ENCODE measurements at regions not wholly inside any gene's neighbourhood (a gene's known extent, or its start where the extent isn't known, plus 50 kb on each side); places are given as distances from the start of the nearest gene placed in this dataset.

- no peak for DNase-seq (ENCODE audit: low read depth in 2 of 2)
- Histone ChIP-seq H3K4me3 (replicated peaks in 1 of 4; ENCODE audit: control extremely low read depth in 1 of 4, insufficient read depth in 1 of 4, low read depth in 3 of 4, low read length in 4 of 4) (no peak overlapping the region), H3K36me3 (ENCODE audit: control insufficient read depth, insufficient read depth, low read length) (no peaks in the 10 kb centered on the region), H3K4me2 (ENCODE audit: extremely low read depth, insufficient read depth, low read length) (no peak overlapping the region), H3K27me3 (ENCODE audit: control insufficient read depth, insufficient read depth, low read length) (no peaks in the 10 kb centered on the region), H3K79me2 (ENCODE audit: control insufficient read depth, insufficient read depth, low read length) (no peaks in the 10 kb centered on the region), H2AFZ (ENCODE audit: low read length) (no peak overlapping the region), H4K20me1 (ENCODE audit: control insufficient read depth, extremely low read depth, insufficient read depth, low read length) (no peaks in the 10 kb centered on the region), H3K9me3 (ENCODE audit: control insufficient read depth, insufficient read depth, low read depth, low read length) (no peaks in the 10 kb centered on the region), H3K9ac (ENCODE audit: insufficient read depth, low read length) (no peak overlapping the region), H3K4me1 (ENCODE audit: control insufficient read depth, extremely low read depth, insufficient read depth, low read length) (no peaks in the 10 kb centered on the region), H3K27ac (ENCODE audit: insufficient read depth, low read length) (no peak overlapping the region)
- TF ChIP-seq CTCF (conservative IDR thresholded peaks at IDR 0.05 in 1 of 2, IDR thresholded peaks at IDR 0.05 in 1 of 2; ENCODE audit: low read depth in 1 of 2, low read length in 2 of 2) (no peak), EZH2 (IDR thresholded peaks at IDR 0.05; ENCODE audit: low read length, missing control alignments) (no peak)
Observed at GRCh38 chr3:20510396-20510795, 324.4 kb upstream of the SGO1 start.

DNA sequence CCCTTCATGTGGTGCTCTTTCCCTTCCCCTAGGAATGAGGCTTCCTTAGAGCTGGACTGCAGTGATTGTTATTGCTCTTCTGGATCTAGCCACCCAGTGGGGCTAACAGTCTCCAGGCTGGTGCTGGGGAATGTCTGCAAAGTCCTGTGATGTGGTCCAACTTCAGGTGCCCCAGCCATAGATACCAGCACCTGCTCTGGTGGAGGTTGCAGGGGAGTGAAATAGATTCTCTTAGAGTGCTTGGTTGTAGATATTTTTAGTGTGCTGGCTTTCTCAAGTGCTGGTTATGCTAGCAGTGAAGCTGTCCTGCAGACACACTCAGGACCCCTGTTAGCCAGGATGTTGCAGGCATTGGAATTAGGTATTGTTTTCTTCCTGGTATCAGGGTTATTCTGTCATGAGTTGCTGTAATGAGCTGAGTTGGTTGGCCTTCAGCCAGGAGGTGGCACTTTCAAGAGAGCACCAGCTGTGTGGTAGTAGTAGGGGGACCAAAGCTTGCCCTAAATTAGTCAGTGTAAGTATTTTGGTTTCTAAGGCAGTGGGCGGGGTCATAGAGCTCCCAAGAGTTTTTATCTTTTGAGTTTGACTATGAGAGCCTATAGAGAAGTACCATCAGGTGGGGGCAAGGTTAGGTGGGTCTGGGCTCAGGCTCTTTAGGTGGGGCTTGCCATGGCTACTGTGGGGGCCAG is 317.5 kb upstream of the SGO1 start:
- Histone ChIP-seq H3K27ac (ENCODE audit: insufficient read depth, low read length) (no peak overlapping the region), H2AFZ (ENCODE audit: low read length) (no peak overlapping the region), H3K79me2 (ENCODE audit: control insufficient read depth, insufficient read depth, low read length) (no peaks in the 10 kb centered on the region), H3K4me1 (ENCODE audit: control insufficient read depth, extremely low read depth, insufficient read depth, low read length) (no peaks in the 10 kb centered on the region), H4K20me1 (ENCODE audit: control insufficient read depth, extremely low read depth, insufficient read depth, low read length) (no peaks in the 10 kb centered on the region), H3K9ac (ENCODE audit: insufficient read depth, low read length) (no peak overlapping the region), H3K9me3 (ENCODE audit: control insufficient read depth, insufficient read depth, low read depth, low read length) (no peaks in the 10 kb centered on the region), H3K36me3 (ENCODE audit: control insufficient read depth, insufficient read depth, low read length) (no peaks in the 10 kb centered on the region), H3K27me3 (ENCODE audit: control insufficient read depth, insufficient read depth, low read length) (no peaks in the 10 kb centered on the region), H3K4me3 (replicated peaks in 1 of 4; ENCODE audit: control extremely low read depth in 1 of 4, insufficient read depth in 1 of 4, low read depth in 3 of 4, low read length in 4 of 4) (no peak overlapping the region), H3K4me2 (ENCODE audit: extremely low read depth, insufficient read depth, low read length) (no peak overlapping the region)
- TF ChIP-seq EZH2 (IDR thresholded peaks at IDR 0.05; ENCODE audit: low read length, missing control alignments) = no peak
- TF ChIP-seq CTCF (conservative IDR thresholded peaks at IDR 0.05 in 1 of 2, IDR thresholded peaks at IDR 0.05 in 1 of 2; ENCODE audit: low read depth in 1 of 2, low read length in 2 of 2) = no peak
- no peak for DNase-seq (ENCODE audit: low read depth in 2 of 2)

DNA sequence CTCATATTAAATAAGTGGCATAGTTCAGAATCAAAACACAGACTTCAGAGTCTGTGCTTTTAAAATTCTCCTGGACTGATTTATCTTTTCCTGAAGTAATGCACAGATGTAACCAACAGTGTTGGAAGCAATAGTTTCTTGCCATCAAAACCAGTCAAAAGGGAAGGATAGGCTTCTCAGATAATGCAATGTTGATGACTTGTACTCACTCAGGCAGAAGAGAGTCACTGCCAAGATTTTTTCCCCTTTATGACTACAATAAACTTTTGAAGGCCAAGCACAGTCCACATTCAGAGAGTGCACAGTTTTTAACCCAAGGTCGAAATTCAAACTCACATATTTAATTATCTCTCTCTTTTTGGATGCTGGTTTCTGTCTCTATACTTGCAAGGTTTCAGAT is 305.0 kb upstream of the SGO1 start:
- Histone ChIP-seq H3K27ac (ENCODE audit: insufficient read depth, low read length) (no peak overlapping the region), H3K4me3 (replicated peaks in 1 of 4; ENCODE audit: control extremely low read depth in 1 of 4, insufficient read depth in 1 of 4, low read depth in 3 of 4, low read length in 4 of 4) (no peak overlapping the region), H3K4me2 (ENCODE audit: extremely low read depth, insufficient read depth, low read length) (no peak overlapping the region), H3K4me1 (ENCODE audit: control insufficient read depth, extremely low read depth, insufficient read depth, low read length) (no peaks in the 10 kb centered on the region), H2AFZ (ENCODE audit: low read length) (no peak overlapping the region), H3K9me3 (ENCODE audit: control insufficient read depth, insufficient read depth, low read depth, low read length) (no peaks in the 10 kb centered on the region), H3K79me2 (ENCODE audit: control insufficient read depth, insufficient read depth, low read length) (no peaks in the 10 kb centered on the region), H3K9ac (ENCODE audit: insufficient read depth, low read length) (no peak overlapping the region), H4K20me1 (ENCODE audit: control insufficient read depth, extremely low read depth, insufficient read depth, low read length) (no peaks in the 10 kb centered on the region), H3K27me3 (ENCODE audit: control insufficient read depth, insufficient read depth, low read length) (no peaks in the 10 kb centered on the region), H3K36me3 (ENCODE audit: control insufficient read depth, insufficient read depth, low read length) (no peaks in the 10 kb centered on the region)
- peak in 1 of 2 donors; percentile 27 for DNase-seq (ENCODE audit: low read depth in 2 of 2)
- TF ChIP-seq CTCF (conservative IDR thresholded peaks at IDR 0.05 in 1 of 2, IDR thresholded peaks at IDR 0.05 in 1 of 2; ENCODE audit: low read depth in 1 of 2, low read length in 2 of 2) (no peak), EZH2 (IDR thresholded peaks at IDR 0.05; ENCODE audit: low read length, missing control alignments) (no peak)

Data from fibroblast of lung (primary cell).